GM23338 (cell line): ENCODE measurements at regions not wholly inside any gene's neighbourhood (a gene's known extent, or its start where the extent isn't known, plus 50 kb on each side); places are given as distances from the start of the nearest gene placed in this dataset.

Source experiments
- ATAC-seq: fragments of 200-7000 bp; cut with Tn5 transposase; 3 replicates; pipeline ENCODE4 v1.9.1; 2020
- DNase-seq: peaks from one replicate; pipeline ENCODE4 v3.0.0-alpha.2; 2015; ENCODE audit warnings: low spot score
- H2AFZ ChIP-seq: fragments of 200-600 bp; sonication (generic); 2 replicates; pipeline ENCODE4 v1.8.0; 2016; ENCODE audit warnings: antibody characterized with exemption, mild to moderate bottlenecking, moderate library complexity
- H3F3A ChIP-seq: fragments of 200-600 bp; sonication (generic); replicated peaks from 2 replicates; pipeline ENCODE4 v1.8.0; 2017; ENCODE audit warnings: antibody characterized with exemption, mixed run types, low read depth
- H3K27ac ChIP-seq: fragments of 200-600 bp; sonication (generic); 2 replicates; pipeline ENCODE4 v1.6.1; 2016; ENCODE audit warnings: low read depth
- H3K27me3 ChIP-seq: fragments of 200-600 bp; sonication (generic); 2 replicates; pipeline ENCODE4 v1.8.0; 2016; ENCODE audit warnings: mild to moderate bottlenecking, mixed run types, moderate library complexity; ENCODE audit not compliant: insufficient read depth
- H3K36me3 ChIP-seq: fragments of 200-600 bp; sonication (generic); 2 replicates; pipeline ENCODE4 v1.8.0; 2016; ENCODE audit warnings: mild to moderate bottlenecking; ENCODE audit not compliant: insufficient read depth
- H3K4me1 ChIP-seq: fragments of 200-600 bp; sonication (generic); 2 replicates; pipeline ENCODE4 v1.8.0; 2016; ENCODE audit warnings: mild to moderate bottlenecking, moderate library complexity; ENCODE audit not compliant: insufficient read depth
- H3K4me2 ChIP-seq: fragments of 200-600 bp; sonication (generic); 2 replicates; pipeline ENCODE4 v1.7.1; 2017; ENCODE audit warnings: mixed run types
- H3K4me3 ChIP-seq: fragments of 200-600 bp; sonication (generic); 2 replicates; pipeline ENCODE4 v1.6.1; 2016; ENCODE audit warnings: mixed run types
- H3K79me2 ChIP-seq: fragments of 200-600 bp; sonication (generic); replicated peaks from 2 replicates; pipeline ENCODE4 v1.8.0; 2017; ENCODE audit warnings: mild to moderate bottlenecking; ENCODE audit not compliant: insufficient read depth
- H3K9me2 ChIP-seq: fragments of 200-600 bp; sonication (generic); 2 replicates; pipeline ENCODE4 v1.8.0; 2017; ENCODE audit not compliant: insufficient read depth
- H4K20me1 ChIP-seq: fragments of 200-600 bp; sonication (generic); replicated peaks from 2 replicates; pipeline ENCODE4 v1.8.0; 2017; ENCODE audit warnings: mild to moderate bottlenecking; ENCODE audit not compliant: insufficient read depth
- H3K27ac Mint-ChIP-seq: 2 replicates; pipeline ENCODE4 v1.8.0; 2020; ENCODE audit warnings: inconsistent platforms, mild to moderate bottlenecking, moderate library complexity, mixed read lengths
- H3K27me3 Mint-ChIP-seq: 3 replicates; pipeline ENCODE4 v1.8.0; 2022; ENCODE audit warnings: low read depth, mild to moderate bottlenecking, moderate library complexity, mixed read lengths, inconsistent platforms; ENCODE audit not compliant: insufficient read depth, poor library complexity
- H3K36me3 Mint-ChIP-seq: 3 replicates; pipeline ENCODE4 v1.8.0; 2021; ENCODE audit warnings: low read depth, mild to moderate bottlenecking, inconsistent platforms, moderate library complexity, mixed read lengths
- H3K4me1 Mint-ChIP-seq: 3 replicates; pipeline ENCODE4 v1.8.0; 2020; ENCODE audit warnings: mild to moderate bottlenecking, inconsistent platforms, mixed read lengths
- H3K4me3 Mint-ChIP-seq: 3 replicates; pipeline ENCODE4 v1.8.0; 2021; ENCODE audit warnings: moderate library complexity, mild to moderate bottlenecking, inconsistent platforms, mixed read lengths
- H3K9me3 Mint-ChIP-seq: 3 replicates; pipeline ENCODE4 v1.8.0; 2020; ENCODE audit warnings: moderate library complexity, mild to moderate bottlenecking, inconsistent platforms, mixed read lengths
- CREB1 ChIP-seq: fragments of 250-450 bp; sonication (Bioruptor Pico); IDR thresholded peaks from 2 replicates; pipeline ENCODE4 v1.5.0; 2020; ENCODE audit warnings: low read depth, mild to moderate bottlenecking, moderate library complexity
- EZH2 ChIP-seq: fragments of 200-600 bp; sonication (generic); IDR thresholded peaks from one replicate; pipeline ENCODE4 v1.8.0; 2017; ENCODE audit warnings: antibody characterized with exemption, mild to moderate bottlenecking, low read depth; ENCODE audit not compliant: unreplicated experiment
- EZH2phosphoT487 ChIP-seq: fragments of 200-600 bp; sonication (generic); IDR thresholded peaks from one replicate; pipeline ENCODE4 v1.8.1; 2018; ENCODE audit warnings: antibody characterized with exemption; ENCODE audit not compliant: unreplicated experiment
- JUNB ChIP-seq: IDR thresholded peaks from one replicate; pipeline ENCODE4 v1.6.1; 2016; ENCODE audit warnings: antibody characterized with exemption; ENCODE audit not compliant: unreplicated experiment
- NANOG ChIP-seq: IDR thresholded peaks from 2 replicates; pipeline ENCODE4 v1.6.1; 2016; ENCODE audit warnings: antibody characterized with exemption, borderline replicate concordance
- POLR2AphosphoS5 ChIP-seq: IDR thresholded peaks from 2 replicates; pipeline ENCODE4 v1.6.1; 2016; ENCODE audit warnings: antibody characterized with exemption, low read depth
- STAT1 ChIP-seq: IDR thresholded peaks from one replicate; pipeline ENCODE4 v1.6.1; 2016; ENCODE audit warnings: antibody characterized with exemption; ENCODE audit not compliant: unreplicated experiment
- ZNF114 ChIP-seq: fragments of 250-450 bp; sonication (Bioruptor Pico); IDR thresholded peaks from 2 replicates; pipeline ENCODE4 v1.5.0; 2020; ENCODE audit warnings: mild to moderate bottlenecking, moderate library complexity
- ZNF331 ChIP-seq: fragments of 250-450 bp; sonication (Bioruptor Pico); IDR thresholded peaks from 2 replicates; pipeline ENCODE4 v1.5.0; 2020; ENCODE audit warnings: low read depth, mild to moderate bottlenecking, moderate library complexity
- TF ChIP-seq, protein P1 (sequence below): IDR thresholded peaks from one replicate; pipeline ENCODE4 v1.6.1; 2018; ENCODE audit warnings: antibody characterized with exemption; ENCODE audit not compliant: unreplicated experiment
- TF ChIP-seq, protein P2 (sequence below), 2 experiments: fragments of 200-600 bp in 1 of 2; sonication (generic) in 1 of 2; conservative IDR thresholded peaks; 2 replicates each; pipeline versions ENCODE4 v1.5.1 to v1.6.1; 2016 to 2017; ENCODE audit warnings: antibody characterized with exemption in 2 of 2, low read depth in 2 of 2, mild to moderate bottlenecking in 2 of 2, moderate library complexity in 1 of 2
- TF ChIP-seq, protein P3 (sequence below): IDR thresholded peaks from 2 replicates; pipeline ENCODE4 v1.6.1; 2016; ENCODE audit warnings: antibody characterized with exemption
- TF ChIP-seq, protein P4 (sequence below): fragments of 250-450 bp; sonication (Bioruptor Pico); IDR thresholded peaks from 2 replicates; pipeline ENCODE4 v1.5.0; 2020; ENCODE audit warnings: mild to moderate bottlenecking, moderate library complexity

DNA sequence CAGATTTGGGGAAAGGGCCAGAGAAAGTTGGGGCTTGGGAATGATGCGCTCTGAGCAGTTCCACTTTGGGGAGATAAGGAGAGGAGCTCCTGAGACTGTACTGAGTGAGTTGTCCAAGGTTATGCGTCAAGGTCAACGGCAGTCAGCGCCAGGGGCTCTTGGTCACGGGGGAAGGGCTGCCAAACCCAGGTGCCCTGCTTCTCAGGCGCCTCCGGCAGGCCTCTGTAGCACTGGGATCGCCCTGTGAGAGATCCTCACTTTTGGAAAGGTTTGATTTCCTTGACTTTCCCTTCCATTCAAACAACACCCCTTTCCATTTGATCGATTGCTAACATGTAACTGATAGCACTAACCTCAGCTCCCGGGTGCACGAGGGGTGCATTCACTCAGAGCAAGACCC is 136.5 kb upstream of the SOX11 start:
- H3K4me3 Mint-ChIP-seq, result no peak overlapping the region
- DNase-seq, result no peak
- H3K4me1 Mint-ChIP-seq, result no peaks in the 10 kb centered on the region
- H3K4me2 ChIP-seq, result no peak overlapping the region
- no peaks in the 10 kb centered on the region for H3K27me3 ChIP-seq
- H3K4me1 ChIP-seq, result no peaks in the 10 kb centered on the region
- H3K27ac ChIP-seq, result no peak overlapping the region
- H2AFZ ChIP-seq, result no peak overlapping the region
- ATAC-seq, result no peak
- H3K27ac Mint-ChIP-seq, result no peak overlapping the region
- no peaks in the 10 kb centered on the region for H4K20me1 ChIP-seq
- peaks cover 39% of the 10 kb centered on the region; the same call in 2 of the 3 replicates for H3K36me3 Mint-ChIP-seq
- H3K36me3 ChIP-seq, result no peaks in the 10 kb centered on the region; the same call in 1 of the 2 replicates
- no peaks in the 10 kb centered on the region for H3K9me2 ChIP-seq
- H3K27me3 Mint-ChIP-seq, result no peaks in the 10 kb centered on the region
- H3K9me3 Mint-ChIP-seq, result peaks cover 86% of the 10 kb centered on the region
- H3K79me2 ChIP-seq, result no peaks in the 10 kb centered on the region
- no peak overlapping the region for H3K4me3 ChIP-seq
- TF ChIP-seq, protein P1, sequence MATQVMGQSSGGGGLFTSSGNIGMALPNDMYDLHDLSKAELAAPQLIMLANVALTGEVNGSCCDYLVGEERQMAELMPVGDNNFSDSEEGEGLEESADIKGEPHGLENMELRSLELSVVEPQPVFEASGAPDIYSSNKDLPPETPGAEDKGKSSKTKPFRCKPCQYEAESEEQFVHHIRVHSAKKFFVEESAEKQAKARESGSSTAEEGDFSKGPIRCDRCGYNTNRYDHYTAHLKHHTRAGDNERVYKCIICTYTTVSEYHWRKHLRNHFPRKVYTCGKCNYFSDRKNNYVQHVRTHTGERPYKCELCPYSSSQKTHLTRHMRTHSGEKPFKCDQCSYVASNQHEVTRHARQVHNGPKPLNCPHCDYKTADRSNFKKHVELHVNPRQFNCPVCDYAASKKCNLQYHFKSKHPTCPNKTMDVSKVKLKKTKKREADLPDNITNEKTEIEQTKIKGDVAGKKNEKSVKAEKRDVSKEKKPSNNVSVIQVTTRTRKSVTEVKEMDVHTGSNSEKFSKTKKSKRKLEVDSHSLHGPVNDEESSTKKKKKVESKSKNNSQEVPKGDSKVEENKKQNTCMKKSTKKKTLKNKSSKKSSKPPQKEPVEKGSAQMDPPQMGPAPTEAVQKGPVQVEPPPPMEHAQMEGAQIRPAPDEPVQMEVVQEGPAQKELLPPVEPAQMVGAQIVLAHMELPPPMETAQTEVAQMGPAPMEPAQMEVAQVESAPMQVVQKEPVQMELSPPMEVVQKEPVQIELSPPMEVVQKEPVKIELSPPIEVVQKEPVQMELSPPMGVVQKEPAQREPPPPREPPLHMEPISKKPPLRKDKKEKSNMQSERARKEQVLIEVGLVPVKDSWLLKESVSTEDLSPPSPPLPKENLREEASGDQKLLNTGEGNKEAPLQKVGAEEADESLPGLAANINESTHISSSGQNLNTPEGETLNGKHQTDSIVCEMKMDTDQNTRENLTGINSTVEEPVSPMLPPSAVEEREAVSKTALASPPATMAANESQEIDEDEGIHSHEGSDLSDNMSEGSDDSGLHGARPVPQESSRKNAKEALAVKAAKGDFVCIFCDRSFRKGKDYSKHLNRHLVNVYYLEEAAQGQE, result no peak
- TF ChIP-seq, protein P2, sequence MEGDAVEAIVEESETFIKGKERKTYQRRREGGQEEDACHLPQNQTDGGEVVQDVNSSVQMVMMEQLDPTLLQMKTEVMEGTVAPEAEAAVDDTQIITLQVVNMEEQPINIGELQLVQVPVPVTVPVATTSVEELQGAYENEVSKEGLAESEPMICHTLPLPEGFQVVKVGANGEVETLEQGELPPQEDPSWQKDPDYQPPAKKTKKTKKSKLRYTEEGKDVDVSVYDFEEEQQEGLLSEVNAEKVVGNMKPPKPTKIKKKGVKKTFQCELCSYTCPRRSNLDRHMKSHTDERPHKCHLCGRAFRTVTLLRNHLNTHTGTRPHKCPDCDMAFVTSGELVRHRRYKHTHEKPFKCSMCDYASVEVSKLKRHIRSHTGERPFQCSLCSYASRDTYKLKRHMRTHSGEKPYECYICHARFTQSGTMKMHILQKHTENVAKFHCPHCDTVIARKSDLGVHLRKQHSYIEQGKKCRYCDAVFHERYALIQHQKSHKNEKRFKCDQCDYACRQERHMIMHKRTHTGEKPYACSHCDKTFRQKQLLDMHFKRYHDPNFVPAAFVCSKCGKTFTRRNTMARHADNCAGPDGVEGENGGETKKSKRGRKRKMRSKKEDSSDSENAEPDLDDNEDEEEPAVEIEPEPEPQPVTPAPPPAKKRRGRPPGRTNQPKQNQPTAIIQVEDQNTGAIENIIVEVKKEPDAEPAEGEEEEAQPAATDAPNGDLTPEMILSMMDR (conservative IDR thresholded peaks at IDR 0.05; ENCODE audit: low read depth in 2 of 2), result no peak
- TF ChIP-seq POLR2AphosphoS5, result no peak
- no peak for TF ChIP-seq JUNB
- no peak for TF ChIP-seq STAT1
- TF ChIP-seq EZH2, result no peak
- TF ChIP-seq EZH2phosphoT487, result no peak
- no peak for TF ChIP-seq ZNF114 (CRISPR knock-in tag)
- no peak for TF ChIP-seq ZNF331 (CRISPR knock-in tag)
- TF ChIP-seq, protein P3, sequence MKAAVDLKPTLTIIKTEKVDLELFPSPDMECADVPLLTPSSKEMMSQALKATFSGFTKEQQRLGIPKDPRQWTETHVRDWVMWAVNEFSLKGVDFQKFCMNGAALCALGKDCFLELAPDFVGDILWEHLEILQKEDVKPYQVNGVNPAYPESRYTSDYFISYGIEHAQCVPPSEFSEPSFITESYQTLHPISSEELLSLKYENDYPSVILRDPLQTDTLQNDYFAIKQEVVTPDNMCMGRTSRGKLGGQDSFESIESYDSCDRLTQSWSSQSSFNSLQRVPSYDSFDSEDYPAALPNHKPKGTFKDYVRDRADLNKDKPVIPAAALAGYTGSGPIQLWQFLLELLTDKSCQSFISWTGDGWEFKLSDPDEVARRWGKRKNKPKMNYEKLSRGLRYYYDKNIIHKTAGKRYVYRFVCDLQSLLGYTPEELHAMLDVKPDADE, result no peak
- no peak for TF ChIP-seq CREB1
- no peak for TF ChIP-seq NANOG
- TF ChIP-seq, protein P4, sequence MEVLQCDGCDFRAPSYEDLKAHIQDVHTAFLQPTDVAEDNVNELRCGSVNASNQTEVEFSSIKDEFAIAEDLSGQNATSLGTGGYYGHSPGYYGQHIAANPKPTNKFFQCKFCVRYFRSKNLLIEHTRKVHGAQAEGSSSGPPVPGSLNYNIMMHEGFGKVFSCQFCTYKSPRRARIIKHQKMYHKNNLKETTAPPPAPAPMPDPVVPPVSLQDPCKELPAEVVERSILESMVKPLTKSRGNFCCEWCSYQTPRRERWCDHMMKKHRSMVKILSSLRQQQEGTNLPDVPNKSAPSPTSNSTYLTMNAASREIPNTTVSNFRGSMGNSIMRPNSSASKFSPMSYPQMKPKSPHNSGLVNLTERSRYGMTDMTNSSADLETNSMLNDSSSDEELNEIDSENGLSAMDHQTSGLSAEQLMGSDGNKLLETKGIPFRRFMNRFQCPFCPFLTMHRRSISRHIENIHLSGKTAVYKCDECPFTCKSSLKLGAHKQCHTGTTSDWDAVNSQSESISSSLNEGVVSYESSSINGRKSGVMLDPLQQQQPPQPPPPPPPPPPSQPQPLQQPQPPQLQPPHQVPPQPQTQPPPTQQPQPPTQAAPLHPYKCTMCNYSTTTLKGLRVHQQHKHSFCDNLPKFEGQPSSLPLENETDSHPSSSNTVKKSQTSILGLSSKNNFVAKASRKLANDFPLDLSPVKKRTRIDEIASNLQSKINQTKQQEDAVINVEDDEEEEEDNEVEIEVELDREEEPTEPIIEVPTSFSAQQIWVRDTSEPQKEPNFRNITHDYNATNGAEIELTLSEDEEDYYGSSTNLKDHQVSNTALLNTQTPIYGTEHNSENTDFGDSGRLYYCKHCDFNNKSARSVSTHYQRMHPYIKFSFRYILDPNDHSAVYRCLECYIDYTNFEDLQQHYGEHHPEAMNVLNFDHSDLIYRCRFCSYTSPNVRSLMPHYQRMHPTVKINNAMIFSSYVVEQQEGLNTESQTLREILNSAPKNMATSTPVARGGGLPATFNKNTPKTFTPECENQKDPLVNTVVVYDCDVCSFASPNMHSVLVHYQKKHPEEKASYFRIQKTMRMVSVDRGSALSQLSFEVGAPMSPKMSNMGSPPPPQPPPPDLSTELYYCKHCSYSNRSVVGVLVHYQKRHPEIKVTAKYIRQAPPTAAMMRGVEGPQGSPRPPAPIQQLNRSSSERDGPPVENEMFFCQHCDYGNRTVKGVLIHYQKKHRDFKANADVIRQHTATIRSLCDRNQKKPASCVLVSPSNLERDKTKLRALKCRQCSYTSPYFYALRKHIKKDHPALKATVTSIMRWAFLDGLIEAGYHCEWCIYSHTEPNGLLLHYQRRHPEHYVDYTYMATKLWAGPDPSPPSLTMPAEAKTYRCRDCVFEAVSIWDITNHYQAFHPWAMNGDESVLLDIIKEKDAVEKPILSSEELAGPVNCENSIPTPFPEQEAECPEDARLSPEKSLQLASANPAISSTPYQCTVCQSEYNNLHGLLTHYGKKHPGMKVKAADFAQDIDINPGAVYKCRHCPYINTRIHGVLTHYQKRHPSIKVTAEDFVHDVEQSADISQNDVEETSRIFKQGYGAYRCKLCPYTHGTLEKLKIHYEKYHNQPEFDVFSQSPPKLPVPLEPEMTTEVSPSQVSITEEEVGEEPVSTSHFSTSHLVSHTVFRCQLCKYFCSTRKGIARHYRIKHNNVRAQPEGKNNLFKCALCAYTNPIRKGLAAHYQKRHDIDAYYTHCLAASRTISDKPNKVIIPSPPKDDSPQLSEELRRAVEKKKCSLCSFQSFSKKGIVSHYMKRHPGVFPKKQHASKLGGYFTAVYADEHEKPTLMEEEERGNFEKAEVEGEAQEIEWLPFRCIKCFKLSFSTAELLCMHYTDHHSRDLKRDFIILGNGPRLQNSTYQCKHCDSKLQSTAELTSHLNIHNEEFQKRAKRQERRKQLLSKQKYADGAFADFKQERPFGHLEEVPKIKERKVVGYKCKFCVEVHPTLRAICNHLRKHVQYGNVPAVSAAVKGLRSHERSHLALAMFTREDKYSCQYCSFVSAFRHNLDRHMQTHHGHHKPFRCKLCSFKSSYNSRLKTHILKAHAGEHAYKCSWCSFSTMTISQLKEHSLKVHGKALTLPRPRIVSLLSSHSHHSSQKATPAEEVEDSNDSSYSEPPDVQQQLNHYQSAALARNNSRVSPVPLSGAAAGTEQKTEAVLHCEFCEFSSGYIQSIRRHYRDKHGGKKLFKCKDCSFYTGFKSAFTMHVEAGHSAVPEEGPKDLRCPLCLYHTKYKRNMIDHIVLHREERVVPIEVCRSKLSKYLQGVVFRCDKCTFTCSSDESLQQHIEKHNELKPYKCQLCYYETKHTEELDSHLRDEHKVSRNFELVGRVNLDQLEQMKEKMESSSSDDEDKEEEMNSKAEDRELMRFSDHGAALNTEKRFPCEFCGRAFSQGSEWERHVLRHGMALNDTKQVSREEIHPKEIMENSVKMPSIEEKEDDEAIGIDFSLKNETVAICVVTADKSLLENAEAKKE, result no peak
- H3F3A ChIP-seq, result no peaks in the 10 kb centered on the region
